K562 (cell line): ENCODE measurements at regions not wholly inside any gene's neighbourhood (a gene's known extent, or its start where the extent isn't known, plus 50 kb on each side); places are given as distances from the start of the nearest gene placed in this dataset.

Source experiments
- ATAC-seq: fragments of 200-7000 bp; cut with Tn5 transposase; 3 replicates; pipeline ENCODE4 v1.9.1; 2020; ENCODE audit warnings: moderate library complexity
- BruUV-seq: library from RNA; stranded (reverse); fragments of 400-500 nt; replicated peaks from 2 replicates; lab custom pipeline; 2021; lab: Mats Ljungman, UMichigan
- CTCF ChIA-PET: fragments of 300-600 bp; formaldehyde crosslinking; extraction: SDS; loops from one replicate; lab custom pipeline; 2021; ENCODE audit warnings: low intra/inter-chr PET ratio; lab: Yijun Ruan, JAX
- POLR2A ChIA-PET: fragments of 300-600, 350-650 bp; sonication (Branson Sonifier 250); formaldehyde crosslinking; extraction: SDS; loops from one replicate; lab custom pipeline; 2021; ENCODE audit warnings: antibody characterized with exemption, inconsistent platforms; lab: Yijun Ruan, JAX
- DNase-seq, 4 experiments: peaks; one replicate each; pipeline versions ENCODE4 v3.0.0 to v3.0.0-alpha.2; 2011 to 2018; ENCODE audit warnings: low spot score in 3 of 4, mixed read lengths in 3 of 4; ENCODE audit errors: extremely low read depth in 1 of 4
- FAIRE-seq: peaks from 2 replicates; lab custom pipeline; 2011; peaks lifted over from hg19 to GRCh38; lab: Jason Lieb, UNC
- H2AFZ ChIP-seq: 2 replicates; pipeline ENCODE4 v1.6.0; 2011; ENCODE audit warnings: low read depth, low read length, control low read depth, inconsistent platforms
- H3K27ac ChIP-seq: fragments of 200-600 bp; 3 replicates; pipeline ENCODE4 v1.8.0; 2011; ENCODE audit warnings: low read depth, mild to moderate bottlenecking, control low read depth, inconsistent platforms, low read length, moderate library complexity, mixed read lengths; ENCODE audit errors: extremely low read depth
- H3K27me3 ChIP-seq, 2 experiments: fragments of 300-600 bp in 1 of 2; 2 replicates in 1 of 2; 3 replicates in 1 of 2; pipeline versions ENCODE4 v1.6.0 to v1.8.0; 2011; ENCODE audit warnings: inconsistent platforms in 2 of 2, low read length in 2 of 2, mild to moderate bottlenecking in 1 of 2, mixed read lengths in 1 of 2, moderate library complexity in 1 of 2; ENCODE audit not compliant: control insufficient read depth in 2 of 2, insufficient read depth in 2 of 2
- H3K36me3 ChIP-seq: fragments of 300-600 bp; 3 replicates; pipeline ENCODE4 v1.8.0; 2011; ENCODE audit warnings: mild to moderate bottlenecking, low read length, inconsistent platforms; ENCODE audit not compliant: control insufficient read depth, insufficient read depth
- H3K4me1 ChIP-seq, 2 experiments: fragments of 200-600 bp in 1 of 2; replicated peaks in 1 of 2; 2 replicates in 1 of 2; 3 replicates in 1 of 2; pipeline versions ENCODE4 v1.5.1 to v1.8.0; 2011; ENCODE audit warnings: inconsistent platforms in 2 of 2, low read length in 2 of 2, mild to moderate bottlenecking in 1 of 2, mixed read lengths in 1 of 2, moderate library complexity in 1 of 2; ENCODE audit not compliant: control insufficient read depth in 2 of 2, insufficient read depth in 2 of 2
- H3K4me2 ChIP-seq: 2 replicates; pipeline ENCODE4 v1.6.1; 2011; ENCODE audit warnings: low read length, control low read depth, inconsistent platforms, mixed read lengths; ENCODE audit not compliant: insufficient read depth
- H3K4me3 ChIP-seq: fragments of 200-600 bp; sonication (generic), shearing (Covaris generic); 2 replicates; pipeline ENCODE4 v1.5.1; 2016; ENCODE audit warnings: control low read depth, inconsistent platforms
- H3K79me2 ChIP-seq: fragments of 200-600 bp; 3 replicates; pipeline ENCODE4 v1.8.0; 2011; ENCODE audit warnings: low read length, inconsistent platforms; ENCODE audit not compliant: control insufficient read depth, insufficient read depth
- H3K9ac ChIP-seq, 2 experiments: 2 replicates each; pipeline versions ENCODE4 v1.6.0 to v1.6.1; 2011; ENCODE audit warnings: low read depth in 2 of 2, low read length in 2 of 2, control low read depth in 1 of 2, inconsistent platforms in 1 of 2, mild to moderate bottlenecking in 1 of 2, mixed read lengths in 1 of 2; ENCODE audit not compliant: insufficient read depth in 1 of 2
- H3K9me1 ChIP-seq: one replicate; pipeline ENCODE4 v1.6.0; 2011; ENCODE audit warnings: inconsistent platforms, mild to moderate bottlenecking, low read length, moderate library complexity; ENCODE audit not compliant: control insufficient read depth, insufficient read depth
- H3K9me3 ChIP-seq: replicated peaks from 2 replicates; pipeline ENCODE4 v1.5.1; 2011; ENCODE audit warnings: low read depth, low read length, inconsistent platforms; ENCODE audit not compliant: control insufficient read depth, insufficient read depth
- H4K20me1 ChIP-seq: replicated peaks from 2 replicates; pipeline ENCODE4 v1.6.1; 2011; ENCODE audit warnings: low read length, inconsistent platforms, mixed read lengths; ENCODE audit not compliant: control insufficient read depth, insufficient read depth
- GABPB1 ChIP-seq: sonication (generic); formaldehyde crosslinking; IDR thresholded peaks from 2 replicates; pipeline ENCODE4 v1.8.0; 2022; ENCODE audit warnings: mild to moderate bottlenecking, missing genetic modification reagents
- MAX ChIP-seq: sonication (generic); formaldehyde crosslinking; IDR thresholded peaks from 2 replicates; pipeline ENCODE4 v1.9.0; 2022; ENCODE audit warnings: mild to moderate bottlenecking, missing genetic modification reagents
- MYNN ChIP-seq, 2 experiments: sonication (generic); formaldehyde crosslinking in 1 of 2; IDR thresholded peaks; 2 replicates each; pipeline versions ENCODE4 v1.5.0 to v1.6.1; 2016 to 2020; ENCODE audit warnings: antibody characterized with exemption in 1 of 2, missing genetic modification reagents in 1 of 2
- SMARCA5 ChIP-seq: fragments of 450-650 bp; IDR thresholded peaks from 2 replicates; pipeline ENCODE4 v1.6.1; 2016
- ZBTB49 ChIP-seq: sonication (generic); formaldehyde crosslinking; IDR thresholded peaks from 2 replicates; pipeline ENCODE4 v1.8.0; 2022; ENCODE audit warnings: missing genetic modification reagents, mild to moderate bottlenecking, borderline replicate concordance
- WGBS: fragments of 100-300 bp; shearing (Covaris generic); methylation state at CpG from one replicate; pipeline ENCODE4 v1.1.6; 2016; ENCODE audit warnings: low coverage, mixed read lengths; ENCODE audit not compliant: insufficient coverage; ENCODE audit errors: missing lambda C conversion rate; 5-methylcytosine and 5-hydroxymethylcytosine counted together
- in situ Hi-C: fragments of 300-500 bp; cut with MboI; formaldehyde crosslinking; loops from 4 replicates; pipeline ENCODE4 v1.15.0; 2018; ENCODE audit warnings: inconsistent platforms, mixed read lengths
- intact Hi-C: fragments of 100-400 bp; cut with micrococcal nuclease; formaldehyde crosslinking; loops from 2 replicates; pipeline ENCODE4 v1.14.2; 2022
- TF ChIP-seq, protein P1 (sequence below): fragments of 250-450 bp; sonication (Bioruptor Pico); IDR thresholded peaks from 2 replicates; pipeline ENCODE4 v1.4.0; 2020

DNA sequence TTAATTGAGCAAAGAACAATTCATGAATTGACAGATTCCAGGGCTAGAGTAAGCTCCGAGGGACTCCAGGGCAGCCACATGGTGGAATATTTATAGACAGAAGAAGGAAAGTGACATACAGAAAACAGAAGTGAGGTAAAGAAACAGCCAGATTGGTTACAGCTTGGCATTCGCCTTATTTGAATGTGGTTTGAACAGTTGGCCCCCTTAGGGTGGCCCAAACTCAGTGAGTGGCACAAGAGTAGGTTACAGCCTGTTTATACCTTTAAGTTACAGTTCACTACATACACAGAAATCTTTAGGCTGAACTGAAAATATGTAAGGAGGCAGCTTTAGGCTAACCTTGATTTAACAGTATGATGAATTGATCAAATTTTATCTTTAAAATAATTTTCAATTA lies 174.5 kb upstream of the CNOT2 start:
- no peak overlapping the region for H3K4me3 ChIP-seq
- ChIA-PET CTCF (interaction anchor here (0.7 kb wide), 1 partner anchor 444 kb away, joined by 3 read pairs; no protein-coding TSS in a partner anchor), POLR2A (no interaction called here)
- H3K27ac ChIP-seq: no peak overlapping the region
- BruUV-seq: no TSS peak
- no peak overlapping the region for H3K4me2 ChIP-seq
- in situ Hi-C loops: no loop called here
- no peak overlapping the region for H3K9ac ChIP-seq
- TF ChIP-seq GABPB1: no peak
- TF ChIP-seq MAX: no peak
- TF ChIP-seq SMARCA5: no peak
- TF ChIP-seq, protein P1, sequence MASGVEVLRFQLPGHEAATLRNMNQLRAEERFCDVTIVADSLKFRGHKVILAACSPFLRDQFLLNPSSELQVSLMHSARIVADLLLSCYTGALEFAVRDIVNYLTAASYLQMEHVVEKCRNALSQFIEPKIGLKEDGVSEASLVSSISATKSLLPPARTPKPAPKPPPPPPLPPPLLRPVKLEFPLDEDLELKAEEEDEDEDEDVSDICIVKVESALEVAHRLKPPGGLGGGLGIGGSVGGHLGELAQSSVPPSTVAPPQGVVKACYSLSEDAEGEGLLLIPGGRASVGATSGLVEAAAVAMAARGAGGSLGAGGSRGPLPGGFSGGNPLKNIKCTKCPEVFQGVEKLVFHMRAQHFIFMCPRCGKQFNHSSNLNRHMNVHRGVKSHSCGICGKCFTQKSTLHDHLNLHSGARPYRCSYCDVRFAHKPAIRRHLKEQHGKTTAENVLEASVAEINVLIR (CRISPR knock-in tag): no peak
- TF ChIP-seq MYNN (IDR thresholded peaks at IDR 0.05): no peak
- TF ChIP-seq MYNN (CRISPR knock-in tag; IDR thresholded peaks at IDR 0.05): no peak
- no peak for TF ChIP-seq ZBTB49 (CRISPR knock-in tag)
- intact Hi-C loops: no loop called here
- no peaks in the 10 kb centered on the region for H3K79me2 ChIP-seq
- H3K9me1 ChIP-seq: no peaks in the 10 kb centered on the region
- WGBS: 15% methylated on average over 2 of the region's 2 CpGs
- H3K4me1 ChIP-seq: no peaks in the 10 kb centered on the region; a peak in 1 of 5 replicates
- no peak overlapping the region for H2AFZ ChIP-seq
- H3K36me3 ChIP-seq: no peaks in the 10 kb centered on the region
- H3K9me3 ChIP-seq: no peaks in the 10 kb centered on the region
- H4K20me1 ChIP-seq: no peaks in the 10 kb centered on the region
- no peaks in the 10 kb centered on the region for H3K27me3 ChIP-seq
- FAIRE-seq (no peak), DNase-seq (no peak), ATAC-seq (no peak)
